Skeletal muscle satellite cell (primary cell): ENCODE measurements at regions not wholly inside any gene's neighbourhood (a gene's known extent, or its start where the extent isn't known, plus 50 kb on each side); places are given as distances from the start of the nearest gene placed in this dataset.
"Not testable (repeated sequence)": the region's sequence is repeated elsewhere in the genome, so short reads cannot be mapped to it uniquely, and the experiment has no call there.

ENCODE experiments used
- H3K27me3 ChIP-seq: 2 replicates; pipeline ENCODE4 v1.7.0; 2013; ENCODE audit warnings: low read length; ENCODE audit not compliant: control insufficient read depth, insufficient read depth
- H3K36me3 ChIP-seq: 2 replicates; pipeline ENCODE4 v1.7.0; 2013; ENCODE audit warnings: mild to moderate bottlenecking, control low read depth, low read length; ENCODE audit not compliant: insufficient read depth
- H3K4me1 ChIP-seq: 2 replicates; pipeline ENCODE4 v1.7.0; 2013; ENCODE audit warnings: low read length; ENCODE audit not compliant: control insufficient read depth, insufficient read depth
- H3K4me2 ChIP-seq: 2 replicates; pipeline ENCODE4 v1.7.0; 2013; ENCODE audit warnings: mild to moderate bottlenecking, low read length
- H3K4me3 ChIP-seq: 2 replicates; pipeline ENCODE4 v1.7.0; 2013; ENCODE audit warnings: low read length
- H3K9ac ChIP-seq: 2 replicates; pipeline ENCODE4 v1.7.0; 2013; ENCODE audit warnings: mild to moderate bottlenecking, low read depth, low read length, moderate library complexity
- H3K9me3 ChIP-seq: replicated peaks from 2 replicates; pipeline ENCODE4 v1.7.0; 2013; ENCODE audit warnings: mild to moderate bottlenecking, control low read depth, low read length

GRCh38 chr20:23145281-23145700, 59.2 kb upstream of the CD93 start:
- H3K9me3 ChIP-seq, result no peaks in the 10 kb centered on the region
- peaks cover 90% of the 10 kb centered on the region for H3K4me1 ChIP-seq
- no peaks in the 10 kb centered on the region for H3K36me3 ChIP-seq
- peak overlapping the region; percentile 50 for H3K9ac ChIP-seq
- H3K4me3 ChIP-seq, result no peak overlapping the region
- no peaks in the 10 kb centered on the region for H3K27me3 ChIP-seq
- peak overlapping the region; percentile 36 for H3K4me2 ChIP-seq

- Histone ChIP-seq H3K9ac (peak overlapping the region; percentile 50), H3K4me1 (peaks cover 91% of the 10 kb centered on the region), H3K4me3 (no peak overlapping the region)
Measured at GRCh38 chr20:23144856-23145255, 58.7 kb upstream of the CD93 start.

GRCh38 chr20:23143986-23144690, 58.0 kb upstream of the CD93 start:
- H3K4me3 ChIP-seq, result no peak overlapping the region
- H3K4me2 ChIP-seq, result no peak overlapping the region
- H3K36me3 ChIP-seq, result no peaks in the 10 kb centered on the region
- H3K27me3 ChIP-seq, result no peaks in the 10 kb centered on the region
- H3K9ac ChIP-seq, result peak overlapping the region; percentile 50
- peaks cover 89% of the 10 kb centered on the region for H3K4me1 ChIP-seq
- H3K9me3 ChIP-seq, result no peaks in the 10 kb centered on the region

More at GRCh38 chr20:23144856-23145255, 58.7 kb upstream of the CD93 start:
- Histone ChIP-seq H3K4me2 (peak overlapping the region; percentile 36), H3K36me3 (no peaks in the 10 kb centered on the region), H3K27me3 (no peaks in the 10 kb centered on the region), H3K9me3 (no peaks in the 10 kb centered on the region)

- Histone ChIP-seq H3K36me3 (no peaks in the 10 kb centered on the region), H3K9ac (peak overlapping the region; percentile 54), H3K9me3 (no peaks in the 10 kb centered on the region), H3K4me2 (peak overlapping the region; percentile 34), H3K4me1 (peaks cover 78% of the 10 kb centered on the region), H3K4me3 (no peak overlapping the region), H3K27me3 (no peaks in the 10 kb centered on the region)
Measured at GRCh38 chr20:23143098-23143497, 57.0 kb upstream of the CD93 start.

GRCh38 chr20:23142162-23143050, 56.3 kb upstream of the CD93 start:
- H3K4me3 ChIP-seq, result no peak overlapping the region
- H3K9ac ChIP-seq, result peak overlapping the region; percentile 54
- H3K4me1 ChIP-seq, result peaks cover 74% of the 10 kb centered on the region
- H3K36me3 ChIP-seq, result no peaks in the 10 kb centered on the region
- H3K9me3 ChIP-seq, result no peaks in the 10 kb centered on the region
- no peaks in the 10 kb centered on the region for H3K27me3 ChIP-seq
- H3K4me2 ChIP-seq, result peak overlapping the region; percentile 34

GRCh38 chr20:23141450-23142161, 55.5 kb upstream of the CD93 start:
- Histone ChIP-seq H3K4me2 (no peak overlapping the region), H3K4me1 (peaks cover 74% of the 10 kb centered on the region), H3K36me3 (no peaks in the 10 kb centered on the region), H3K4me3 (no peak overlapping the region), H3K27me3 (no peaks in the 10 kb centered on the region), H3K9me3 (no peaks in the 10 kb centered on the region), H3K9ac (no peak overlapping the region)

GRCh38 chr20:23140991-23141390, 54.9 kb upstream of the CD93 start:
- Histone ChIP-seq H3K9me3 (no peaks in the 10 kb centered on the region), H3K4me1 (peaks cover 74% of the 10 kb centered on the region), H3K36me3 (no peaks in the 10 kb centered on the region), H3K4me2 (no peak overlapping the region), H3K9ac (no peak overlapping the region), H3K27me3 (no peaks in the 10 kb centered on the region), H3K4me3 (no peak overlapping the region)

- not testable (repeated sequence) for H3K4me2 ChIP-seq, H3K4me3 ChIP-seq, H3K9ac ChIP-seq, H3K9me3 ChIP-seq, H3K27me3 ChIP-seq, H3K36me3 ChIP-seq
- H3K4me1 ChIP-seq, result peaks cover 70% of the 10 kb centered on the region
Measured at GRCh38 chr20:23139984-23140383, 53.9 kb upstream of the CD93 start.

GRCh38 chr20:23139524-23139923, 53.4 kb upstream of the CD93 start:
- Histone ChIP-seq H3K9me3 (no peaks in the 10 kb centered on the region), H3K4me3 (no peak overlapping the region), H3K9ac (no peak overlapping the region), H3K4me1 (peaks cover 65% of the 10 kb centered on the region), H3K27me3 (no peaks in the 10 kb centered on the region), H3K4me2 (no peak overlapping the region), H3K36me3 (no peaks in the 10 kb centered on the region)

GRCh38 chr20:23138682-23139081, 52.6 kb upstream of the CD93 start:
- H3K4me3 ChIP-seq, result no peak overlapping the region
- H3K9ac ChIP-seq, result no peak overlapping the region
- H3K4me1 ChIP-seq, result peaks cover 57% of the 10 kb centered on the region
- no peaks in the 10 kb centered on the region for H3K9me3 ChIP-seq
- H3K4me2 ChIP-seq, result no peak overlapping the region
- H3K27me3 ChIP-seq, result no peaks in the 10 kb centered on the region
- H3K36me3 ChIP-seq, result no peaks in the 10 kb centered on the region

- H3K36me3 ChIP-seq, result no peaks in the 10 kb centered on the region
- H3K4me1 ChIP-seq, result peaks cover 52% of the 10 kb centered on the region
- H3K4me3 ChIP-seq, result no peak overlapping the region
- H3K27me3 ChIP-seq, result no peaks in the 10 kb centered on the region
- no peak overlapping the region for H3K4me2 ChIP-seq
- no peak overlapping the region for H3K9ac ChIP-seq
- H3K9me3 ChIP-seq, result no peaks in the 10 kb centered on the region
Measured at GRCh38 chr20:23138226-23138625, 52.1 kb upstream of the CD93 start.
